HepG2 (cell line): ENCODE measurements at regions not wholly inside any gene's neighbourhood (a gene's known extent, or its start where the extent isn't known, plus 50 kb on each side); places are given as distances from the start of the nearest gene placed in this dataset.

ENCODE experiments used
- HNF4A ChIP-seq: sonication (generic); formaldehyde crosslinking; IDR thresholded peaks from 2 replicates; pipeline ENCODE4 v1.4.0; 2020; ENCODE audit warnings: missing genetic modification reagents
- JUN ChIP-seq: sonication (generic); formaldehyde crosslinking; IDR thresholded peaks from 2 replicates; pipeline ENCODE4 v1.4.0; 2020; ENCODE audit warnings: mild to moderate bottlenecking, missing genetic modification reagents
- MYC ChIP-seq: sonication (generic); formaldehyde crosslinking; IDR thresholded peaks from 2 replicates; pipeline ENCODE4 v1.9.0; 2021; ENCODE audit warnings: missing genetic modification reagents, borderline replicate concordance
- POLR2A ChIP-seq, 2 experiments: IDR thresholded peaks; 2 replicates each; pipeline ENCODE4 v1.6.1; 2011; ENCODE audit warnings: low read depth in 2 of 2, low read length in 2 of 2, mild to moderate bottlenecking in 1 of 2, moderate library complexity in 1 of 2; ENCODE audit not compliant: insufficient read depth in 1 of 2
- SALL2 ChIP-seq: sonication (generic); formaldehyde crosslinking; IDR thresholded peaks from 2 replicates; pipeline ENCODE4 v1.8.1; 2023; ENCODE audit warnings: mild to moderate bottlenecking, missing genetic modification reagents, inconsistent platforms
- ZMYM4 ChIP-seq: sonication (generic); formaldehyde crosslinking; IDR thresholded peaks from 2 replicates; pipeline ENCODE4 v1.8.1; 2023; ENCODE audit warnings: mild to moderate bottlenecking, missing genetic modification reagents
- ZNF644 ChIP-seq: IDR thresholded peaks from 2 replicates; pipeline ENCODE4 v1.6.1; 2016; ENCODE audit warnings: low read depth
- TF ChIP-seq, protein P1 (sequence below): sonication (generic); formaldehyde crosslinking; IDR thresholded peaks from 2 replicates; pipeline ENCODE4 v1.5.0; 2020; ENCODE audit warnings: mild to moderate bottlenecking, missing genetic modification reagents, moderate library complexity
- TF ChIP-seq, protein P2 (sequence below): sonication (generic); formaldehyde crosslinking; IDR thresholded peaks from 2 replicates; pipeline ENCODE4 v1.8.1; 2023; ENCODE audit warnings: mild to moderate bottlenecking, missing genetic modification reagents

DNA sequence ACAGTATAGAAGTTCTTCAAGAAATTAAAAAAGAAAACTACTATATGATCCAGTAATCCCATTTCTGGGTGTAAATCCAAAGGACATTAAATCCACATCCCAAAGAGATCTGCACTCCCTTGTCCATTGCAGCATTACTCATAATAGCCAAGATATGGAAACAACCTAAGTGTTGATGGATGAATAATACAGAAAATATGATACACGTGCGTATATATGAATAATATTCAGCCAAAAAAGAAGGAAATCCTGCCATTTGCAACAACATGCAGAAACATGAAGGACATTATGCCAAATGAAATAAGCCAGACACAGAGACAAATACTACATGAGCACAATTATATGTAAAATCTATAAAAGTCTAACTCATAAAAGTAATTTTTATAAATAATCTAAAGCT is 306.3 kb upstream of the ANO3 start:
- TF ChIP-seq, protein P1, sequence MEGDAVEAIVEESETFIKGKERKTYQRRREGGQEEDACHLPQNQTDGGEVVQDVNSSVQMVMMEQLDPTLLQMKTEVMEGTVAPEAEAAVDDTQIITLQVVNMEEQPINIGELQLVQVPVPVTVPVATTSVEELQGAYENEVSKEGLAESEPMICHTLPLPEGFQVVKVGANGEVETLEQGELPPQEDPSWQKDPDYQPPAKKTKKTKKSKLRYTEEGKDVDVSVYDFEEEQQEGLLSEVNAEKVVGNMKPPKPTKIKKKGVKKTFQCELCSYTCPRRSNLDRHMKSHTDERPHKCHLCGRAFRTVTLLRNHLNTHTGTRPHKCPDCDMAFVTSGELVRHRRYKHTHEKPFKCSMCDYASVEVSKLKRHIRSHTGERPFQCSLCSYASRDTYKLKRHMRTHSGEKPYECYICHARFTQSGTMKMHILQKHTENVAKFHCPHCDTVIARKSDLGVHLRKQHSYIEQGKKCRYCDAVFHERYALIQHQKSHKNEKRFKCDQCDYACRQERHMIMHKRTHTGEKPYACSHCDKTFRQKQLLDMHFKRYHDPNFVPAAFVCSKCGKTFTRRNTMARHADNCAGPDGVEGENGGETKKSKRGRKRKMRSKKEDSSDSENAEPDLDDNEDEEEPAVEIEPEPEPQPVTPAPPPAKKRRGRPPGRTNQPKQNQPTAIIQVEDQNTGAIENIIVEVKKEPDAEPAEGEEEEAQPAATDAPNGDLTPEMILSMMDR (CRISPR knock-in tag) = no peak
- TF ChIP-seq ZMYM4 (no peak), ZNF644 (CRISPR knock-in tag) (no peak), MYC (CRISPR knock-in tag) (no peak), HNF4A (CRISPR knock-in tag) (no peak), POLR2A (IDR thresholded peaks at IDR 0.05; ENCODE audit: insufficient read depth in 1 of 2, low read depth in 2 of 2, low read length in 2 of 2) (no peak), JUN (CRISPR knock-in tag) (no peak), SALL2 (CRISPR knock-in tag) (no peak)
- TF ChIP-seq, protein P2, sequence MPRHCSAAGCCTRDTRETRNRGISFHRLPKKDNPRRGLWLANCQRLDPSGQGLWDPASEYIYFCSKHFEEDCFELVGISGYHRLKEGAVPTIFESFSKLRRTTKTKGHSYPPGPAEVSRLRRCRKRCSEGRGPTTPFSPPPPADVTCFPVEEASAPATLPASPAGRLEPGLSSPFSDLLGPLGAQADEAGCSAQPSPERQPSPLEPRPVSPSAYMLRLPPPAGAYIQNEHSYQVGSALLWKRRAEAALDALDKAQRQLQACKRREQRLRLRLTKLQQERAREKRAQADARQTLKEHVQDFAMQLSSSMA (CRISPR knock-in tag) = no peak
